ENCODE measurements at regions not wholly inside any gene's neighbourhood (a gene's known extent, or its start where the extent isn't known, plus 50 kb on each side); places are given as distances from the start of the nearest gene placed in this dataset.

DNA sequence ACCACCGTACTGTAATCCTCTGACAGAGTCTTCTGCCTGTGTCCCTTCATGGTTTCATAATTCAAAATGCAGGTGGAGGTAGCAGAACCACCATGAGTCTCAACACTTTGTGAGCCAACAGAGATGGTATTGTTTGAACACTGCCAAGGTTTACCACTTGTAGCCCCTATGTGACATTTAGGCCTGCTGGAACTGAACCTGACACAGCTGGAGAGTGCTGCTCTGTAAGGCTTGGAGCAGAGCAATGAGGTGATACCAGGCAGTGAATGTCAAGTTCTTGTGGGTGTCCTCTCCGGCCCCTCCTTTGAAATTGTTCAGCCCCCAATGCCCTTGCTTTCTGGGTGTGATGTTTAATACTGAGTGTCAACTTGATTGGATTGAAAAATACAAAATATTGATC lies 1042.9 kb downstream of the ARAP2 start:
- H4K5ac ChIP-seq (ENCODE audit: insufficient read length, low read depth, low read length) = no peak overlapping the region
- H3K9ac ChIP-seq (ENCODE audit: extremely low read depth, insufficient read length, low read length) = no peak overlapping the region
- TF ChIP-seq, protein P1, sequence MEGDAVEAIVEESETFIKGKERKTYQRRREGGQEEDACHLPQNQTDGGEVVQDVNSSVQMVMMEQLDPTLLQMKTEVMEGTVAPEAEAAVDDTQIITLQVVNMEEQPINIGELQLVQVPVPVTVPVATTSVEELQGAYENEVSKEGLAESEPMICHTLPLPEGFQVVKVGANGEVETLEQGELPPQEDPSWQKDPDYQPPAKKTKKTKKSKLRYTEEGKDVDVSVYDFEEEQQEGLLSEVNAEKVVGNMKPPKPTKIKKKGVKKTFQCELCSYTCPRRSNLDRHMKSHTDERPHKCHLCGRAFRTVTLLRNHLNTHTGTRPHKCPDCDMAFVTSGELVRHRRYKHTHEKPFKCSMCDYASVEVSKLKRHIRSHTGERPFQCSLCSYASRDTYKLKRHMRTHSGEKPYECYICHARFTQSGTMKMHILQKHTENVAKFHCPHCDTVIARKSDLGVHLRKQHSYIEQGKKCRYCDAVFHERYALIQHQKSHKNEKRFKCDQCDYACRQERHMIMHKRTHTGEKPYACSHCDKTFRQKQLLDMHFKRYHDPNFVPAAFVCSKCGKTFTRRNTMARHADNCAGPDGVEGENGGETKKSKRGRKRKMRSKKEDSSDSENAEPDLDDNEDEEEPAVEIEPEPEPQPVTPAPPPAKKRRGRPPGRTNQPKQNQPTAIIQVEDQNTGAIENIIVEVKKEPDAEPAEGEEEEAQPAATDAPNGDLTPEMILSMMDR (conservative IDR thresholded peaks at IDR 0.05) = no peak
- no peak overlapping the region for H3K18ac ChIP-seq (ENCODE audit: insufficient read length, low read depth, low read length)
- H2BK20ac ChIP-seq (ENCODE audit: low read depth, low read length, poor library complexity, severe bottlenecking) = no peak overlapping the region
- no peak overlapping the region for H3K4ac ChIP-seq (ENCODE audit: low read depth, low read length)
- H3T11ph ChIP-seq (ENCODE audit: low read length) = no peak overlapping the region
- H3K23ac ChIP-seq (ENCODE audit: insufficient read length, low read depth, low read length) = no peak overlapping the region
- H3K27ac Mint-ChIP-seq = no peak overlapping the region
- no peaks in the 10 kb centered on the region for H3K79me1 ChIP-seq (ENCODE audit: insufficient read depth, low read depth, low read length, poor library complexity, severe bottlenecking)
- WGBS (ENCODE audit: extremely low coverage, insufficient read length, low lambda C conversion rate) = no CpG with 5 or more reads among the region's 2 CpGs
- H3K9me3 Mint-ChIP-seq = peaks cover 9 to 10% of the 10 kb centered on the region in 2 experiments; a peak in 4 of 5 replicates
- no peak overlapping the region for H3K56ac ChIP-seq (ENCODE audit: insufficient read length, low read depth, low read length)
- no peak overlapping the region for H2BK15ac ChIP-seq (ENCODE audit: low read depth, low read length)
- H3K4me1 Mint-ChIP-seq = no peaks in the 10 kb centered on the region
- H2AFZ ChIP-seq (ENCODE audit: low read length) = no peak overlapping the region
- H3K23me2 ChIP-seq (ENCODE audit: insufficient read length, low read depth, low read length, poor library complexity, severe bottlenecking) = no peaks in the 10 kb centered on the region
- no peaks in the 10 kb centered on the region for H3K27me3 Mint-ChIP-seq (ENCODE audit: low read depth)
- no peak overlapping the region for H3K4me2 ChIP-seq (ENCODE audit: insufficient read depth, insufficient read length, low read length)
- H3K27me3 ChIP-seq (ENCODE audit: insufficient read depth, low read length) = no peaks in the 10 kb centered on the region
- no peak overlapping the region for H2AK5ac ChIP-seq (ENCODE audit: insufficient read length, low read length)
- H3K4me1 ChIP-seq (ENCODE audit: insufficient read depth, low read length) = no peaks in the 10 kb centered on the region
- DNase-seq = no peak
- H3K4me3 Mint-ChIP-seq = no peak overlapping the region
- no peaks in the 10 kb centered on the region for H3K9me3 ChIP-seq (ENCODE audit: control insufficient read depth, low read depth, low read length)
- H2BK5ac ChIP-seq (ENCODE audit: insufficient read length, low read length) = no peak overlapping the region
- H3K14ac ChIP-seq (ENCODE audit: insufficient read depth, low read length) = no peak overlapping the region
- peaks cover 2 to 9% (median 4%) of the 10 kb centered on the region in 3 experiments; a peak in 5 of 7 replicates for H3K36me3 Mint-ChIP-seq (ENCODE audit: insufficient read depth in 1 of 3, low read depth in 3 of 3)
- H3K27ac ChIP-seq (ENCODE audit: insufficient read length, low read depth, low read length) = no peak overlapping the region
- no peak overlapping the region for H4K91ac ChIP-seq (ENCODE audit: insufficient read length, low read depth, low read length)
- H2BK120ac ChIP-seq (ENCODE audit: low read depth, low read length, poor library complexity, severe bottlenecking) = no peak overlapping the region
- no peaks in the 10 kb centered on the region for H3K79me2 ChIP-seq (ENCODE audit: insufficient read depth, low read length)
- no peak overlapping the region for H4K8ac ChIP-seq (replicated peaks; ENCODE audit: insufficient read length, low read depth, low read length)
- H2BK12ac ChIP-seq (ENCODE audit: insufficient read length, low read depth, low read length) = no peak overlapping the region
- no peaks in the 10 kb centered on the region for H4K20me1 ChIP-seq (ENCODE audit: control insufficient read depth, insufficient read depth, insufficient read length)

Data from H9 (cell line).